CD14-positive monocyte (primary cell): ENCODE measurements at regions not wholly inside any gene's neighbourhood (a gene's known extent, or its start where the extent isn't known, plus 50 kb on each side); places are given as distances from the start of the nearest gene placed in this dataset.

Source experiments
- DNase-seq, 3 donors: peaks; one replicate each; pipeline ENCODE4 v3.0.0-alpha.2; 2011 to 2022
- H2AFZ ChIP-seq: 2 replicates; pipeline ENCODE4 v1.6.0; 2012; ENCODE audit warnings: mild to moderate bottlenecking, low read depth, low read length, inconsistent platforms; ENCODE audit not compliant: insufficient read depth, poor library complexity, severe bottlenecking
- H3K27ac ChIP-seq, 2 donors: 1 replicate in 1 of 2; 2 replicates in 1 of 2; pipeline ENCODE4 v1.5.1; 2012 to 2013; ENCODE audit warnings: low read length in 2 of 2, control low read depth in 1 of 2, inconsistent platforms in 1 of 2, low read depth in 1 of 2, mild to moderate bottlenecking in 1 of 2
- H3K27me3 ChIP-seq, 2 donors: one replicate each; pipeline versions ENCODE4 v1.6.0 to v1.6.1; 2011 to 2013; ENCODE audit warnings: low read length in 2 of 2; ENCODE audit not compliant: control insufficient read depth in 2 of 2, insufficient read depth in 2 of 2
- H3K36me3 ChIP-seq, 2 donors: replicated peaks in 1 of 2; 1 replicate in 1 of 2; 2 replicates in 1 of 2; pipeline versions ENCODE4 v1.5.1 to v1.6.1; 2012 to 2013; ENCODE audit warnings: low read length in 2 of 2, control low read depth in 1 of 2, inconsistent platforms in 1 of 2, mild to moderate bottlenecking in 1 of 2; ENCODE audit not compliant: insufficient read depth in 2 of 2, control insufficient read depth in 1 of 2
- H3K4me1 ChIP-seq, 2 donors: 1 replicate in 1 of 2; 2 replicates in 1 of 2; pipeline versions ENCODE4 v1.5.1 to v1.6.1; 2012 to 2013; ENCODE audit warnings: low read length in 2 of 2, control low read depth in 1 of 2, inconsistent platforms in 1 of 2, mild to moderate bottlenecking in 1 of 2, moderate library complexity in 1 of 2; ENCODE audit not compliant: insufficient read depth in 2 of 2, control insufficient read depth in 1 of 2
- H3K4me2 ChIP-seq: replicated peaks from 2 replicates; pipeline ENCODE3; 2012; ENCODE audit warnings: low read length, moderate library complexity, mild to moderate bottlenecking; ENCODE audit not compliant: poor library complexity, severe bottlenecking; ENCODE audit errors: extremely low read depth
- H3K4me3 ChIP-seq, 3 experiments: fragments of 200-600 bp in 1 of 3; sonication (generic) in 1 of 3; replicated peaks in 1 of 3; 1 replicate in 2 of 3; 2 replicates in 1 of 3; pipeline ENCODE4 v1.5.1; 2011 to 2013; ENCODE audit warnings: low read length in 3 of 3, mild to moderate bottlenecking in 3 of 3, control low read depth in 2 of 3, low read depth in 2 of 3, inconsistent platforms in 1 of 3, moderate library complexity in 1 of 3
- H3K79me2 ChIP-seq: 2 replicates; pipeline ENCODE4 v1.6.0; 2012; ENCODE audit warnings: mild to moderate bottlenecking, control low read depth, inconsistent platforms, low read length, moderate library complexity; ENCODE audit not compliant: insufficient read depth
- H3K9ac ChIP-seq: 2 replicates; pipeline ENCODE4 v1.6.0; 2017; ENCODE audit warnings: low read length, mild to moderate bottlenecking; ENCODE audit not compliant: insufficient read depth, poor library complexity, severe bottlenecking
- H3K9me3 ChIP-seq, 2 donors: replicated peaks in 1 of 2; 1 replicate in 1 of 2; 2 replicates in 1 of 2; pipeline versions ENCODE4 v1.5.1 to v1.6.1; 2012 to 2013; ENCODE audit warnings: low read length in 2 of 2, control low read depth in 1 of 2; ENCODE audit not compliant: control insufficient read depth in 1 of 2, insufficient read depth in 1 of 2
- H4K20me1 ChIP-seq: 2 replicates; pipeline ENCODE4 v1.6.0; 2012; ENCODE audit warnings: mild to moderate bottlenecking, low read length, control low read depth, moderate library complexity; ENCODE audit not compliant: insufficient read depth
- H3K27ac Mint-ChIP-seq, 7 donors: one replicate each; pipeline ENCODE4 v1.8.0; 2020; ENCODE audit warnings: mild to moderate bottlenecking in 7 of 7, mixed read lengths in 7 of 7, moderate library complexity in 6 of 7, inconsistent platforms in 2 of 7
- H3K27me3 Mint-ChIP-seq, 3 donors: one replicate each; pipeline ENCODE4 v1.8.0; 2021 to 2022; ENCODE audit warnings: low read depth in 3 of 3, mild to moderate bottlenecking in 3 of 3, mixed read lengths in 3 of 3, moderate library complexity in 3 of 3, inconsistent platforms in 1 of 3
- H3K36me3 Mint-ChIP-seq, 2 donors: one replicate each; pipeline ENCODE4 v1.8.0; 2020; ENCODE audit warnings: mixed read lengths in 2 of 2, inconsistent platforms in 1 of 2, mild to moderate bottlenecking in 1 of 2
- H3K4me1 Mint-ChIP-seq: one replicate; pipeline ENCODE4 v1.8.0; 2020; ENCODE audit warnings: mild to moderate bottlenecking, mixed read lengths
- H3K4me3 Mint-ChIP-seq, 2 donors: one replicate each; pipeline ENCODE4 v1.8.0; 2020; ENCODE audit warnings: mild to moderate bottlenecking in 2 of 2, mixed read lengths in 2 of 2, moderate library complexity in 1 of 2
- H3K9me3 Mint-ChIP-seq, 7 donors: one replicate each; pipeline ENCODE4 v1.8.0; 2020 to 2022; ENCODE audit warnings: mixed read lengths in 7 of 7, mild to moderate bottlenecking in 6 of 7, moderate library complexity in 6 of 7, inconsistent platforms in 2 of 7
- WGBS: methylation state at CpG from one replicate; pipeline ENCODE4 v1.1.5; 2013; ENCODE audit warnings: missing lambda C conversion rate; ENCODE audit not compliant: insufficient coverage; 5-methylcytosine and 5-hydroxymethylcytosine counted together
- intact Hi-C, 2 donors: fragments of 100-400 bp; cut with micrococcal nuclease; formaldehyde crosslinking; loops; one replicate each; pipeline versions ENCODE4 v1.15.0 to v1.15.1; 2023
- TF ChIP-seq, protein P1 (sequence below): fragments of 200-600 bp; IDR thresholded peaks from one replicate; pipeline ENCODE4 v1.8.0; 2022; ENCODE audit warnings: antibody characterized with exemption, mild to moderate bottlenecking

DNA sequence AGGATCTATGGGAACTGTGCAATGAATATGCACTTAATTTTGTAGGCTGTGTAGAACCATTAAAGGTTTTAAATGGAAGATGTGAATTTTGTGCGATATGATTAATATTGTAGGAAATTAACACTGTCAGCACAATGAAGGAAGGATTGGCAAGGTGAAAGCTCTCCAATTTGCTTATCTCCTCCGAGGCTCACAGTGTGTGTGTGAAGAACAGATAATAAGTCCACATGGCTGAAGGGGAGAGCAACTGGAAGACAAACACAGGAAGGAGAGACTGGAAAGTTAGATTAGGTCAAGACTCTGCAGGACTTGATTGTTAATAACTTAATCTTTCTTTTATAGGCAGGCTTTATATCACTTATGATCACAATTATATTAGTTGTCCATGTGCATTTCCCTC lies 269.7 kb upstream of the VRK2 start:
- H3K9ac ChIP-seq = no peak overlapping the region
- no peaks in the 10 kb centered on the region for H3K27me3 Mint-ChIP-seq
- no peaks in the 10 kb centered on the region for H3K27me3 ChIP-seq
- H3K79me2 ChIP-seq = no peaks in the 10 kb centered on the region
- no peak overlapping the region for H3K4me3 Mint-ChIP-seq
- H3K4me1 ChIP-seq = no peaks in the 10 kb centered on the region
- TF ChIP-seq, protein P1, sequence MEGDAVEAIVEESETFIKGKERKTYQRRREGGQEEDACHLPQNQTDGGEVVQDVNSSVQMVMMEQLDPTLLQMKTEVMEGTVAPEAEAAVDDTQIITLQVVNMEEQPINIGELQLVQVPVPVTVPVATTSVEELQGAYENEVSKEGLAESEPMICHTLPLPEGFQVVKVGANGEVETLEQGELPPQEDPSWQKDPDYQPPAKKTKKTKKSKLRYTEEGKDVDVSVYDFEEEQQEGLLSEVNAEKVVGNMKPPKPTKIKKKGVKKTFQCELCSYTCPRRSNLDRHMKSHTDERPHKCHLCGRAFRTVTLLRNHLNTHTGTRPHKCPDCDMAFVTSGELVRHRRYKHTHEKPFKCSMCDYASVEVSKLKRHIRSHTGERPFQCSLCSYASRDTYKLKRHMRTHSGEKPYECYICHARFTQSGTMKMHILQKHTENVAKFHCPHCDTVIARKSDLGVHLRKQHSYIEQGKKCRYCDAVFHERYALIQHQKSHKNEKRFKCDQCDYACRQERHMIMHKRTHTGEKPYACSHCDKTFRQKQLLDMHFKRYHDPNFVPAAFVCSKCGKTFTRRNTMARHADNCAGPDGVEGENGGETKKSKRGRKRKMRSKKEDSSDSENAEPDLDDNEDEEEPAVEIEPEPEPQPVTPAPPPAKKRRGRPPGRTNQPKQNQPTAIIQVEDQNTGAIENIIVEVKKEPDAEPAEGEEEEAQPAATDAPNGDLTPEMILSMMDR = no peak
- no peak overlapping the region for H3K4me3 ChIP-seq
- H3K36me3 Mint-ChIP-seq = no peaks in the 10 kb centered on the region
- no peaks in the 10 kb centered on the region for H3K4me1 Mint-ChIP-seq
- H3K9me3 ChIP-seq = no peaks in the 10 kb centered on the region
- no peak overlapping the region for H3K4me2 ChIP-seq
- DNase-seq = no peak
- H3K27ac Mint-ChIP-seq = no peak overlapping the region
- no CpG with 5 or more reads among the region's 2 CpGs for WGBS
- H3K9me3 Mint-ChIP-seq = peaks cover 0 to 6% (median 2%) of the 10 kb centered on the region in 7 donors
- no peak overlapping the region for H3K27ac ChIP-seq
- no peak overlapping the region for H2AFZ ChIP-seq
- intact Hi-C loops = no loop called here
- H4K20me1 ChIP-seq = no peaks in the 10 kb centered on the region
- H3K36me3 ChIP-seq = no peaks in the 10 kb centered on the region

DNA sequence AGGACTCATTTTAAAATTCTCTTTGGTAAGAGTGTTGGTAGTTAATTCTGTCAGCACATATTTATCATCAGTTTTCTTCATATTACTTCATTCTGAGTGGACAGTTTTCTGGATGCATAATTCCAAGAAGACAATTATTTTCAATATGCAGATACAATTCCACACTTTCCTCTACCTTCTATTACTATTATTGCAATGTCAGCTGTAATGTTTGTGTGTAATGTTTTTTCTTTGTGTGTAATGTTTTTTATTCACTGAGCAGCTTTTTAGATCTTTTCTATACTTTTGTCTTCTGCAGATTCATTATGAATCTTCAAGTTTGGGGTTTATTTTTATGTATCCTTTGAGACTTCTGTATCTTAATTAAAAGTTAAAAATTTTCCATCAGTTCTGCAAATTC lies 264.0 kb upstream of the VRK2 start:
- Histone ChIP-seq H3K9ac (no peak overlapping the region), H2AFZ (no peak overlapping the region), H3K27ac (no peak overlapping the region), H3K4me1 (no peaks in the 10 kb centered on the region), H3K9me3 (no peaks in the 10 kb centered on the region), H3K36me3 (no peaks in the 10 kb centered on the region), H4K20me1 (no peaks in the 10 kb centered on the region), H3K4me2 (no peak overlapping the region), H3K79me2 (no peaks in the 10 kb centered on the region), H3K27me3 (no peaks in the 10 kb centered on the region), H3K4me3 (no peak overlapping the region)
- Mint-ChIP-seq H3K27ac (no peak overlapping the region), H3K4me3 (no peak overlapping the region), H3K4me1 (no peaks in the 10 kb centered on the region), H3K27me3 (no peaks in the 10 kb centered on the region), H3K9me3 (peaks cover 0 to 6% (median 2%) of the 10 kb centered on the region in 7 donors), H3K36me3 (no peaks in the 10 kb centered on the region)
- TF ChIP-seq, protein P1 = no peak
- DNase-seq = no peak
- intact Hi-C loops = no loop called here
